Body of pancreas (tissue), 4 donors: ENCODE measurements at regions not wholly inside any gene's neighbourhood (a gene's known extent, or its start where the extent isn't known, plus 50 kb on each side); places are given as distances from the start of the nearest gene placed in this dataset.

ENCODE experiments used
- POLR2A ChIP-seq, 3 donors: fragments of 450-650 bp; IDR thresholded peaks; one replicate each; pipeline ENCODE4 v1.6.1; 2016; ENCODE audit warnings: antibody characterized with exemption in 3 of 3, mild to moderate bottlenecking in 2 of 3
- TF ChIP-seq, protein P1 (sequence below), 7 experiments: fragments of 450-650 bp in 4 of 7; fragments of 200-600 bp in 3 of 7; sonication (generic) in 3 of 7; IDR thresholded peaks; one replicate each; pipeline ENCODE4 v1.5.1; 2016 to 2019; ENCODE audit warnings: antibody characterized with exemption in 7 of 7

DNA sequence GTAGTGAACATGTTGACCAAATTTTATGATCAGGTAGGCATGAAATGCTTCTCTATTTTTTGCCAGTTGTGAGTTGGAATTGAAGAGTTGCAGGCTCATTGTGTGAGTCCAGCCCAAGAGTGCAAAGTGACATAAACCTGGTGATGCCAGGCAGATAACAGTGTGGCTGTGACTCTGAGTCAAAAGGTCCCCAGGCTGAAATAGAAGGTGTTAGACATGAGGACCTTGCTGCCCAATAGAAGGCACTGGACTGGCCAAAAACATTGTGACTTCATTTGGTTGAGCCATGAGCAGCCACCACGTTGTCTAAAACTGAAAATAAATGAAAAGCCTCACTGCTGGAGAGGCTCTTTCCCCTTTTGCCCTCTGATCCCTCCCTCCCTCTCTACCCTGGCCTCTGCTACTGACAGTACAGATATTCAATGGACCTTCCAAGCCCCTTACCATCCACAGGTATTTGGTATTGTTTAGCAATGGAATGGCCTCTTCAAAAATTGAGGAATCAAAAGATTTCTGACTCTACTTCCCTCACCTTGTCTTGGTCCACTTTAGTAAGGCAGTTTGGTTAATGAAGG is 67.8 kb upstream of the ABCD3 start:
- TF ChIP-seq, protein P1, sequence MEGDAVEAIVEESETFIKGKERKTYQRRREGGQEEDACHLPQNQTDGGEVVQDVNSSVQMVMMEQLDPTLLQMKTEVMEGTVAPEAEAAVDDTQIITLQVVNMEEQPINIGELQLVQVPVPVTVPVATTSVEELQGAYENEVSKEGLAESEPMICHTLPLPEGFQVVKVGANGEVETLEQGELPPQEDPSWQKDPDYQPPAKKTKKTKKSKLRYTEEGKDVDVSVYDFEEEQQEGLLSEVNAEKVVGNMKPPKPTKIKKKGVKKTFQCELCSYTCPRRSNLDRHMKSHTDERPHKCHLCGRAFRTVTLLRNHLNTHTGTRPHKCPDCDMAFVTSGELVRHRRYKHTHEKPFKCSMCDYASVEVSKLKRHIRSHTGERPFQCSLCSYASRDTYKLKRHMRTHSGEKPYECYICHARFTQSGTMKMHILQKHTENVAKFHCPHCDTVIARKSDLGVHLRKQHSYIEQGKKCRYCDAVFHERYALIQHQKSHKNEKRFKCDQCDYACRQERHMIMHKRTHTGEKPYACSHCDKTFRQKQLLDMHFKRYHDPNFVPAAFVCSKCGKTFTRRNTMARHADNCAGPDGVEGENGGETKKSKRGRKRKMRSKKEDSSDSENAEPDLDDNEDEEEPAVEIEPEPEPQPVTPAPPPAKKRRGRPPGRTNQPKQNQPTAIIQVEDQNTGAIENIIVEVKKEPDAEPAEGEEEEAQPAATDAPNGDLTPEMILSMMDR (IDR thresholded peaks at IDR 0.05) = no peak
- no peak for TF ChIP-seq POLR2A (IDR thresholded peaks at IDR 0.05)
